22Rv1 (cell line): ENCODE measurements at regions not wholly inside any gene's neighbourhood (a gene's known extent, or its start where the extent isn't known, plus 50 kb on each side); places are given as distances from the start of the nearest gene placed in this dataset.

ENCODE experiments used
- ZFX ChIP-seq: fragments of 450-650 bp; IDR thresholded peaks from 2 replicates; pipeline ENCODE4 v1.6.1; 2017; ENCODE audit warnings: antibody characterized with exemption, borderline replicate concordance
- TF ChIP-seq, protein P1 (sequence below): fragments of 450-650 bp; IDR thresholded peaks from 2 replicates; pipeline ENCODE4 v1.5.1; 2017; ENCODE audit warnings: mild to moderate bottlenecking

DNA sequence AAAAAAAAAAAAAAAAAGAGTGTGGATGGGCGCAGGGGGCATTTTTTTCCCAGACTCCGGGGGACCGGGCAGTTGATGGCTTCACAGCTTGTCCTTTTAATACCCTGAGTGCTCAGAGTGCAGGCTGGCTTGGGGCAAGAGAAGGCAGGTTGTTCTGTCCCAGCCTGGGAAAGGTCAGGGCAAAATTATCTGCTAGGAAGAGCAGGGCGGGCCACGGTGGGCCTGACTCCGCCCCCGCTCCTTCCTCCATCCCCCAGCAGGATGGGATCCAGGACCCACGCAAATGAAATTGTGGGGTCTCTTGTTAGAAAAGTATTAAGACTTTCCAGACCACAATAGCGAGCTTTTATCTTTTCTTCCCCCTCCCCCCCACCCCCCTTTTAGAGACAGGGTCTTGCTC, 70.7 kb downstream of the PTPRS start:
- TF ChIP-seq, protein P1, sequence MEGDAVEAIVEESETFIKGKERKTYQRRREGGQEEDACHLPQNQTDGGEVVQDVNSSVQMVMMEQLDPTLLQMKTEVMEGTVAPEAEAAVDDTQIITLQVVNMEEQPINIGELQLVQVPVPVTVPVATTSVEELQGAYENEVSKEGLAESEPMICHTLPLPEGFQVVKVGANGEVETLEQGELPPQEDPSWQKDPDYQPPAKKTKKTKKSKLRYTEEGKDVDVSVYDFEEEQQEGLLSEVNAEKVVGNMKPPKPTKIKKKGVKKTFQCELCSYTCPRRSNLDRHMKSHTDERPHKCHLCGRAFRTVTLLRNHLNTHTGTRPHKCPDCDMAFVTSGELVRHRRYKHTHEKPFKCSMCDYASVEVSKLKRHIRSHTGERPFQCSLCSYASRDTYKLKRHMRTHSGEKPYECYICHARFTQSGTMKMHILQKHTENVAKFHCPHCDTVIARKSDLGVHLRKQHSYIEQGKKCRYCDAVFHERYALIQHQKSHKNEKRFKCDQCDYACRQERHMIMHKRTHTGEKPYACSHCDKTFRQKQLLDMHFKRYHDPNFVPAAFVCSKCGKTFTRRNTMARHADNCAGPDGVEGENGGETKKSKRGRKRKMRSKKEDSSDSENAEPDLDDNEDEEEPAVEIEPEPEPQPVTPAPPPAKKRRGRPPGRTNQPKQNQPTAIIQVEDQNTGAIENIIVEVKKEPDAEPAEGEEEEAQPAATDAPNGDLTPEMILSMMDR: no peak
- TF ChIP-seq ZFX: no peak
